Right cardiac atrium (tissue), 5 donors: ENCODE measurements at regions not wholly inside any gene's neighbourhood (a gene's known extent, or its start where the extent isn't known, plus 50 kb on each side); places are given as distances from the start of the nearest gene placed in this dataset.

Experiments used
- ATAC-seq, 2 donors: fragments of 200-7000 bp; cut with Tn5 transposase; one replicate each; pipeline versions ENCODE4 v1.8.0 to v1.9.1; 2020; ENCODE audit warnings: moderate library complexity in 2 of 2, mild to moderate bottlenecking in 1 of 2
- DNase-seq, 3 donors: peaks; one replicate each; pipeline ENCODE4 v3.0.0-alpha.2; 2020
- H3K27ac ChIP-seq: one replicate; pipeline ENCODE4 v1.5.1; 2013; ENCODE audit warnings: mild to moderate bottlenecking, low read length, control low read depth, moderate library complexity
- H3K27me3 ChIP-seq: one replicate; pipeline ENCODE4 v1.6.1; 2013; ENCODE audit not compliant: control insufficient read depth, insufficient read depth
- H3K4me1 ChIP-seq: one replicate; pipeline ENCODE4 v1.6.1; 2013; ENCODE audit warnings: low read length; ENCODE audit not compliant: control insufficient read depth, insufficient read depth
- H3K4me3 ChIP-seq: one replicate; pipeline ENCODE4 v1.5.1; 2013; ENCODE audit warnings: low read length, control low read depth
- H3K9me3 ChIP-seq: one replicate; pipeline ENCODE4 v1.6.1; 2013; ENCODE audit warnings: low read length; ENCODE audit not compliant: control insufficient read depth
- WGBS: extraction: QIAGEN DNeasy Blood & Tissue Kit; methylation state at CpG from one replicate; pipeline ENCODE4 v1.1.7; 2013; 5-methylcytosine and 5-hydroxymethylcytosine counted together
- intact Hi-C, 4 donors: fragments of 100-400 bp; cut with DNase I; formaldehyde crosslinking; loops; one replicate each; pipeline versions ENCODE4 v1.11.0 to v1.14.0; 2022 to 2023
- donor health status: healthy with polysubstance abuse.
- donor health status: DM: no; HTN: yes; CAD: no.
- donor health status: DM: no; HTN: no; CAD: no.
- donor health status: DM: no; HTN: yes; CAD: no; lungs with severe emphysema.
- donor health status: DM: yes; HTN: yes; CAD: no.

DNA sequence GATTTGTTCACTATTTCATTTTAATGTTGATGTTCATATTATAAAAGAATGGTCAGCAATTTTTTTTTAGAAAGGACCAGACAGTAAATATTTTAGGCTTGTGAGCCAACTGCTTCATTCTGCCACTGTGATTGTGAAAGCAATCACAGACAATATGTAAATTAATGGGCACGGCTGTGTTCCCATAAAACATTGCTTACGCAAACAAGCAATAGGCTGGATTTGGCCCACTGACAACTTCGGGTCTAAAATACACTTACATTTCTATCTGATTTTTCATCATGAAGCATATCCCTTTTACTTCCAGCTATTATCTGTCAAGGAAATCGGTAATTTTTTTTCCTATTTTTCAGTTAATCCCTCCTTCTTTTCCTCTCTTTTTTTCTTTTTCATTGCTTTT lies 182.2 kb upstream of the CDH2 start:
- no peak overlapping the region for H3K27ac ChIP-seq
- WGBS, result 82% methylated on average over 4 of the region's 4 CpGs

DNA sequence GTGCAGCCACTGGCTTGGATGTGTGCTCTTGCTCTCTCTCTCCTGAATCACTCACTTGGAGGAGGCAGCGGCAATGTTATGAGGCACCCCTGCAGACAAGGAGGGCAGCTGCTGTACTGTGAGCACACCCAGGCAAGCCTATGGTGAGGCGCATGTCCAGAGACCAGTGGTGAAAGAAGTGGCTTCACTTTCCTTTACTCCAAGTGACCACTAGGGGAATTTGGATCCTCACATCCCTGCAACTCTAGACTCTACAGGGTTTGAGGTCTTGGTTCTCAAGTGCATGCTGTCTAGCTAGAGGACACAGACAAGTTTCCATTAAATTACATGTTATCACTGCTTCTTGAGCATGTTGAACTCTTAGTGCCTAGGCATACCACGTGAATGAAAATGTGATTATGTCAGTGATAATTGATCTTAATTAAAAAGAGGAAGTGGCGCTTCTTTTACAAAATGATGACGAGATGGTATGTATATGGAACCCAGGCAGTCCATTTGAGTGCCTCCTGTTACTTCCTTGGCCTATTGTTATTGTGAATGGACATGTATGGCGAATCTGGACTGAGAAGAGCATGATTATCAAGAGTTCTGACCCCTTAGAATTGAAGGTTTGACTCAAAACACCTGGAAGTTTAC lies 181.0 kb upstream of the CDH2 start:
- Histone ChIP-seq H3K4me1 (no peaks in the 10 kb centered on the region), H3K4me3 (no peak overlapping the region), H3K9me3 (no peaks in the 10 kb centered on the region), H3K27ac (no peak overlapping the region), H3K27me3 (no peaks in the 10 kb centered on the region)
- WGBS, result 78% methylated on average over 6 of the region's 6 CpGs
- DNase-seq (no peak), ATAC-seq (no peak)
- intact Hi-C loops, result no loop called here

More for the DNA sequence above, 182.2 kb upstream of the CDH2 start:
- no peaks in the 10 kb centered on the region for H3K27me3 ChIP-seq
- H3K4me1 ChIP-seq, result no peaks in the 10 kb centered on the region
- intact Hi-C loops, result no loop called here
- DNase-seq (no peak), ATAC-seq (no peak)
- H3K9me3 ChIP-seq, result no peaks in the 10 kb centered on the region
- no peak overlapping the region for H3K4me3 ChIP-seq

DNA sequence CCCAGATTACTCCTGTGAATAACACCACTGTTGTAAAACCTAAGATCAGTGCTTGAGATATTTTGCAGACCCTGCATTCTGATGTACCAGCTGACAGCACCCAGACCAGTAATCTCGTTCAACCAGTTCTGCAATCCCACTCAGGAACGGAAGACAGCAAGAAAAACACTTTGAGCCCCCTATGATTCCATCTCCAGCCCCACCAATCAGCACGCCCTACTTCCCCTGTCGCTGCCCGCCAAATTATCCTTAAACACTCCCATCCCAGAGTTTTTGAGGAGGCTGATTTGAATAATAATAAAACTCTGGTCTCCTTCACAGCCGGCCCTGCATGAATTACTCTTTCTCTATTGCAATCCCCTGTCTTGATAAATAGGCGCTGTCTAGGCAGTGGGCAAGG lies 173.9 kb upstream of the CDH2 start:
- intact Hi-C loops, result no loop called here
- WGBS, result 83% methylated on average over 7 of the region's 7 CpGs
- Histone ChIP-seq H3K27ac (no peak overlapping the region), H3K4me3 (no peak overlapping the region), H3K4me1 (no peaks in the 10 kb centered on the region), H3K27me3 (no peaks in the 10 kb centered on the region), H3K9me3 (no peaks in the 10 kb centered on the region)
- no peak for ATAC-seq
- no peak for DNase-seq

DNA sequence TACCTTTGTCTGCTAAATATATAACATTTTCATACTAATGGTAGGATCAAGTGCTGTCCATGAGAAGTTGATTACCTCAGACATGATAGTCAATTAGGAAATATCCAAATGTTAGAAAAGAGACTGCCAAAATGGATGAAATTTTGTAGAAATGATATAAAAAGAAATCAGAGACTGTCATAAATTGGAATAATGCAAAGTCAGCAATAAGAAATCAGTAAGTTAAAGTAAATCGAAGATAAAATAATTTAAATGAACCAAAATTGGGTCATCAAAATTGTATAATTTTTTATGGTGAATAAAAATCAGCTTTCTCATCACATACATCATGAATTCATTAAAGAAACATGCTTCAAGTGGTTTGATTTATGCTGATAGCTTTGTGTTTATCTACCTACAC lies 165.3 kb upstream of the CDH2 start:
- intact Hi-C loops, result no loop called here
- no peak overlapping the region for H3K4me3 ChIP-seq
- WGBS, result 86% methylated on average over 1 of the region's 1 CpG

DNA sequence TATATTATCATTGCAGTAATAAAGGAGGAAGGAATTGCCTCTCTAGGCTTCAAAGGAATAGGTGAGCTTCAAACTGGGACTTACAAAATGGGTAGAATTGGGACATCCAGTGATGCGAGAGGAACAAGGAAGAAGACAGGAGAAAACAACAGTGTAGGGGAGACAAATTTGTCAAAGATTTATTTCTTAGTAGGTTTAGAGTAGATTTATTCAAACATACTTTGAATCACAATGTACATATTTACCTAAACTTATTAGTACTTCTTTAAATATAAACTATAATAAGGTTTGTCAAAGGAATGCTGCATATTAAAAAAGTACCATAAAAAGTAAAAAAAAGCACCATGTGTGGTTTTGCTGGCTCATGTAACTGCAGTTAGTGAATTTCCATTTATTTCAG lies 161.4 kb upstream of the CDH2 start:
- DNase-seq, result no peak
- Histone ChIP-seq H3K4me3 (no peak overlapping the region), H3K9me3 (no peaks in the 10 kb centered on the region), H3K4me1 (no peaks in the 10 kb centered on the region), H3K27me3 (no peaks in the 10 kb centered on the region), H3K27ac (no peak overlapping the region)
- WGBS, result 95% methylated on average over 1 of the region's 1 CpG
- intact Hi-C loops, result no loop called here
- no peak for ATAC-seq

More for the DNA sequence above, 165.3 kb upstream of the CDH2 start:
- Histone ChIP-seq H3K9me3 (no peaks in the 10 kb centered on the region), H3K4me1 (no peaks in the 10 kb centered on the region), H3K27ac (no peak overlapping the region), H3K27me3 (no peaks in the 10 kb centered on the region)
- no peak for DNase-seq
- no peak for ATAC-seq

DNA sequence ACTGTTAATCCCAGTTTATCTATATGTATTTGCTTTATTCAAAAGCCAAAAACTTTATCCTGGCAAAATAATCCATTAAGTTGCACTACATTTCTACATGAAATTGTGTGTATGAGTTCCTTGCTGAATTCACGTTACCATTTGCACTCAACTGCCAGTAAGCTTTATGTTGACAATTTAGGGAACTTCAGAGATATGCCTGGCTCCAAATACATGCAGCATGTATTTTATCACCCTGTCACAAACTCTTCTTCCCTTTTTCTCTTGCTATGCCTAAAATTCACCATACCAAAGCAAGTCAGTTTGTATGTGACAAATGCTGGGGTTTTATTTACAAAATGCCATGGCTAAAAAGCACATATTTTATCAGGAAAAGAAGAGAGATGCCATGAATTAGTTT lies 157.6 kb upstream of the CDH2 start:
- Histone ChIP-seq H3K9me3 (no peaks in the 10 kb centered on the region), H3K4me3 (no peak overlapping the region), H3K4me1 (no peaks in the 10 kb centered on the region), H3K27ac (no peak overlapping the region), H3K27me3 (no peaks in the 10 kb centered on the region)
- ATAC-seq, result no peak
- DNase-seq, result no peak
- intact Hi-C loops, result no loop called here
- 61% methylated on average over 1 of the region's 1 CpG for WGBS

DNA sequence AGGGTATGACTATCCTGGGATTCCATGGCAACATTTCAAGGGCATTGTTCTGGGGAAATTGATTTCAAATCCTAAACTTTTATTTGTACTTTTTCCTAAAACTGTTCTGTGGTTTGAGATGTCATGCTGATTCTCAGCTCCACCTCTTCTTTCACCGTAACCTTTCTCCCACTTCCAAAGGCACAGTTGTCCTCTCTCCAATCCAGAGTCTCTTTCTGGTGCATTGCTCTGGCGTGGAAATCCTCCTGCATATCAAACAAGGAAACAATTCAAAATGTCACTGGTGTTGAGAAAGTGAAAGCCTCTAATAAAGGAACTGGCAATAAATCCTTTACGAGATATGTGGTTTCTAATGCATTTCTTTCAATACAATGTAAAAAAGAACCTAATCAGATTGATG lies 155.1 kb upstream of the CDH2 start:
- 66% methylated on average over 3 of the region's 3 CpGs for WGBS
- ATAC-seq (no peak), DNase-seq (no peak)
- no peaks in the 10 kb centered on the region for H3K9me3 ChIP-seq
- H3K4me3 ChIP-seq, result no peak overlapping the region
- no peaks in the 10 kb centered on the region for H3K4me1 ChIP-seq
- H3K27ac ChIP-seq, result no peak overlapping the region
- intact Hi-C loops, result no loop called here
- no peaks in the 10 kb centered on the region for H3K27me3 ChIP-seq

DNA sequence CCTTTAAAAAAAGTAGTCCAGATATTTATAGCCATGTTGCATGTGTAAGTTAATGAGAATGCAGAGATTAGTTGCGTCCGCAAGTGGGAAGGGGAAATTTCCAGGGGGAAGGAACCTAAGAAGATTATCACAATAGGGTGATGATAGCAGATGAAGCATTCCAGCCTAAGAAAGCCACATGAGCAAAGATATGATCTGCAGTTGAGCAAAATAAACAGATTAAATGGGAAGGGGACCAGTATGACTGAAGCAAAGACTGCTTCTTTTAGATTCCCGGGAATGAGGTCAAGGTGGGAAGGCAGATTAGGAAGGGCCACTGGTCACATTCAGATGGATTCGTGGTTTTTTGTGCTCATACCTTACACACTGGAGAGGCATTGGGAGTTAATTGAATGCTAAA lies 154.6 kb upstream of the CDH2 start:
- Histone ChIP-seq H3K27ac (no peak overlapping the region), H3K9me3 (no peaks in the 10 kb centered on the region), H3K4me3 (no peak overlapping the region), H3K4me1 (no peaks in the 10 kb centered on the region), H3K27me3 (no peaks in the 10 kb centered on the region)
- intact Hi-C loops, result no loop called here
- DNase-seq (no peak), ATAC-seq (no peak)
- WGBS, result 41% methylated on average over 4 of the region's 4 CpGs

DNA sequence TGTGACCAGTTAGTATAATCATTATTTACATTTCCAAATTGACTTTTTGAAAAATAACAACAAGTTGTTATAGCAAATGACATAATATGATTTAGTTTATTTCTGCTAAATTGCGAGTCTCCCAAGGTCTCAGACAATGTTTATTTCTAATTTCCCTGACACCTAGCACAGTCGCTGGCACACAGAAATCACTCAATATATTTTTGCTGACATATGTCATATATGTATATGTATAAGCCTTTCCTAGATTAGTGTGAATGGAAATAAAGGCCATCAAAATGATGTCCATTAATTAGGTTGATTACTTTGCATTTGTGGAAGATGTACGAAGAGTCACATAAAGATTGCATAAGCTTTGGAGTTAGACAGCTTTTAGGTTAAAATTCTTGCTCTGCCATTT lies 136.7 kb upstream of the CDH2 start:
- 83% methylated on average over 3 of the region's 3 CpGs for WGBS
- Histone ChIP-seq H3K27ac (no peak overlapping the region), H3K27me3 (no peaks in the 10 kb centered on the region), H3K9me3 (no peaks in the 10 kb centered on the region), H3K4me3 (no peak overlapping the region), H3K4me1 (no peaks in the 10 kb centered on the region)
- ATAC-seq (no peak), DNase-seq (no peak)
- intact Hi-C loops, result no loop called here

DNA sequence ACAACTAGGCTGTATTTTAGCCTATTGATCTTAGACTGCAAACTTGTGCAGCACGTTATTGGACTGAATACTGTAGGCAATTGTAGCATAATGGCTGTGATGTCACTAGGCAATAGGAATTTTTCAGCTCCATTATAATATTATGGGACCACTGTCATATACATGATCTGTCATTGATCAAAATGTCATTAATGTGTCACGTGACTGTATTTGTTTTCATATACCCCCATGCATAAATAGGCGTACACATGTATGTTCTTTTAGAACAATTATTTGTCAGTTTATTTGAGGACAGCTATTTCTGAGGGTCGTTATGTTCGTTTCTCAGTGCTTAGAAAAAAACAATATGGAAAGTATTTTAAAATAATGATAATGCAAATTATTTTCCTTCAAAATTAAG lies 111.9 kb upstream of the CDH2 start:
- Histone ChIP-seq H3K27ac (no peak overlapping the region), H3K27me3 (no peaks in the 10 kb centered on the region), H3K4me3 (no peak overlapping the region), H3K4me1 (no peaks in the 10 kb centered on the region), H3K9me3 (no peaks in the 10 kb centered on the region)
- intact Hi-C loops, result no loop called here
- ATAC-seq (no peak), DNase-seq (no peak)
- WGBS, result 83% methylated on average over 5 of the region's 5 CpGs

DNA sequence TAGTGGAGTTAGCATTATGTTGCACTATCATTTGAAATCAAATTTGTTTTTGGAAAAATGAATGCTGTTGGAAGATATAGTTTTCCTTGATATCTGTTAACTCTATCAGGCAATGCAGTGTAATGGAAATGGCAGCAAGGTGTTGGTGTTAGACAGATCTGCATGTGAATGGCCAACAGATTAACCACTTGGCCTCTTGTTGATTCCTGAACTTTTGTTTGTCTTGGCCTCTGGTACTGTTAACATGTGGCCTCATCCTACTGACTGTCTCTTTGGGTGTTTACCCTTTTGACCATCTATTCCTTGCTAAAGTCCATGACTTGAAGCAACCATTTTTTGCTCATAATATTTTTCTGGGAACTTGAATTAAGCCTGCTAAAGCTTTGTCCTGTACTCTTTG lies 110.2 kb upstream of the CDH2 start:
- intact Hi-C loops, result no loop called here
- no peak for DNase-seq
- H3K27me3 ChIP-seq, result no peaks in the 10 kb centered on the region
- no peak for ATAC-seq
- H3K9me3 ChIP-seq, result no peaks in the 10 kb centered on the region
- H3K4me3 ChIP-seq, result no peak overlapping the region
- H3K4me1 ChIP-seq, result no peaks in the 10 kb centered on the region
- H3K27ac ChIP-seq, result no peak overlapping the region

DNA sequence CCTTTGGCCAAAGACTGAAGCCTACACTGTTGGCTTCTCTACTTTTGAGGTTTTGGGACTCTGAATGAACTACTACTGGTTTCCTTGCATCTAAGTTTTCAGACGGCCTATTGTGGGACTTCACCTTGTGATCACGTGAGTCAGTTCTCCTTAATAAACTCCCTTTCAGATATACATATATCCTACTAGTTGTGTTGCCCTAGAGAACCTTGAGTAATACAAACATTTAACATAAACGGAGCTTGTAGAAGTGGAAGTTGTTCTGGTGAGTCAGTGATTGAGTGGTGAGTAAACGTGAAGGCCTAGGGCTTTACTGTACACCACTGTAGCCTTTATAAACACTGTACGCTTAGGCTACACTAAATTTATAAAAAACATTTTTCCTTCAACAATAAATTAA lies 107.2 kb upstream of the CDH2 start:
- WGBS, result 72% methylated on average over 5 of the region's 5 CpGs
- no peak for DNase-seq
- H3K27ac ChIP-seq, result no peak overlapping the region
- no peaks in the 10 kb centered on the region for H3K9me3 ChIP-seq
- intact Hi-C loops, result no loop called here
- no peaks in the 10 kb centered on the region for H3K27me3 ChIP-seq
- ATAC-seq, result no peak
- H3K4me3 ChIP-seq, result no peak overlapping the region
- no peaks in the 10 kb centered on the region for H3K4me1 ChIP-seq
